ENCODE measurements at regions not wholly inside any gene's neighbourhood (a gene's known extent, or its start where the extent isn't known, plus 50 kb on each side); places are given as distances from the start of the nearest gene placed in this dataset.
A peak's percentile ranks its signal among the peaks of the same experiment; 100 is the strongest.

DNA sequence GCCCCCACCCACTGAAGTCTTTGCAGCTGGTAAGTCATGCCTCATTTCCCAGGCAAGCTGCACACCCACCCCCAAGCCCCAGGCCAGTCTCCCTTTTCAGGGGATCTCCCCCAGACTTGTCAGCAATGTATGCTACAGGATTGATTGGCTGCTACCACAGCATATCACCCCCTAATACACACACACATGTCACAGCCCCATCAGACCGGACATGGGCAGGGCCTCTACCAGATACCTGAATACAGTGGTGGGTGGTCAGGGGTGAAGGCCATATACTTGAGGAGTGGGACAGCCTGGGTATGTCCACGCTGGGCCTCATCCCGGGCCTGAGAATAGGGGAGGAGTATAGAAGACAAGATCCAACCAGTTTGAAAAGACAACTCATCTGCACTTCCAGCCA, 63.4 kb upstream of the ARAP3 start:
- DNase-seq: no peak

DNA sequence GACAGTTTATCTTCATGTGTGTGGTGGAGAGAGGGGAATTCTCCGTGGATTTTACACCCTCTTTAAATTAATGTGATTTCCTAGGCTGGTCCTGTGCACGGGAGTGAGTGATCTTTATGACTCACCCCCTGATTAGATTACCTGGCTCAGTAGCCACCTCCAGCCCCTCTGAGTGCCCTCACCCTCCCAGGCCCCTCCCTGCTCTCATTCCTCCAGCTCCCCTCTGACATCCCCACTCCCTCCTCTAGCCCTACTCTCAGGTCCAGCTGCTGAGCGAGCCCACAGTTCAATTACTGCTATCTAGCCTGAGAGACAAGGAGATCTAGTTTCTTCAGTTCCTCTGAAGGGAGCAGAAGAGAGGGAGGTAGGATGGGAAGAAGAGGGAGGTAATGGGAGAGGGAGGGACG, 61.8 kb upstream of the ARAP3 start:
- peak; percentile 70 for DNase-seq

DNA sequence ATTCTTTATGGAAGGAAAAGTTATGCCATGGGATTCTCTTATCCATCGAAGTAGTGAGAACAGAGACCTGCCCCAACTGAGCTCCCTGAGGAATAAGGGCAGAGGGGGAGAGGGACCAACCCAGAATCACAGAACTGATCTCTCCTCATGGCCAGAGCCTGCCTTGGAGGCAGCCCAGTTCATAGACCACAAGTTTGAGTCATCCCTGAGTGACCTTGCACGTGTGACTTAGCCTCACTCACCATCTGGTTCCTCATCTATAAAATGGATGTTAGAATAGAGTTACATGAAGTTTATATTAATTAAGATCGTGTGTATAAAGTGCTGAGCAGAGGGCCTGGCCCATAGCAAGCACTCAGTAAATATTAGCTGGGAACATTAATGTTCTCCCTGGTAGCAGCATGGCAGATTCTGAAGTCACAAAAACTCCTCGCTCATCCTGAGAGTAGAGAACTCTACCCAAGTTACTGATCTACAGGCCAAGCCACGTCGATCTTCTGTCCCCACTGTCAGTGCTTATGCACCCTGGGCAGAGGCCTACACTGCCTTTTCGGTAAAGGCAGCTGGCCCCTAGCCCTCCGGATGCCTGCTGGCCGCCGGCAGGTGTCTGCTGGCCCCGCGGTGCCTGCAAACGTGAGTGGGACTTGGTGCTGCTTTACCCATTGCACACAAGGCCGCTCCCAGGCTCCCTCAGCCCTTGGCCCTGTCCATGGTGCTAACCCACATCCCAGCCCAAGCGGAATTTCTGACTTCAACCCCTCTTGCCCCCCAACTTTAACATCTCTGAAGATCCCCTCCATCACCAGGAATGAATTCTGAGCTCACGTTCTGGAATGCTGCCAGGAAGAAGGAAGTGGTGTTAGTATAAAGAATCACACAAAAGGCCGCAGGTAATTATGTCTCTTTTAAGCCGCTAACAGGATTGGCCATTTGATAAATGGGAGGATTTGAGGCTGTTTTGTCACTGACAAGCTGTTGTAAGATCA, 61.1 kb upstream of the ARAP3 start:
- DNase-seq: peak; percentile 70

DNA sequence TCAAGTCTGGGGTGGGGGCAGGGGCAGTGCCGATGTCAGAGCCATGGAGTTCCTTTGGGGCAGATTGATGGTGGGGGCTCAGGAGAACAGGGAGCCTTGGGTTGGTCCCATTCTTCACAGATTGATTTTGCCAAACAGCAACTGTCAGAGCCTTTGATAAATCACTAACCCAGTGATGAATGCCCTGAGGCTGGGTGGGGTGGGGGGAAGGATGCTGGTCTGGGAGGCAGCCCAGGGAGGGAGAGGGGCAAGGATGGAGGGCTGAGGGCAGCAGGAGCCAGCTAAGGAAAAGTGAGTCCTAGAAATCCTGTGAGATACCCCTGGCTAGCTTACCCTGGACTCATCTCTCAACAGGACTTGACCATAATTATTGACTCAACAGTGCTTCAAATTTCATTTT, 60.1 kb upstream of the ARAP3 start:
- no peak for DNase-seq

DNA sequence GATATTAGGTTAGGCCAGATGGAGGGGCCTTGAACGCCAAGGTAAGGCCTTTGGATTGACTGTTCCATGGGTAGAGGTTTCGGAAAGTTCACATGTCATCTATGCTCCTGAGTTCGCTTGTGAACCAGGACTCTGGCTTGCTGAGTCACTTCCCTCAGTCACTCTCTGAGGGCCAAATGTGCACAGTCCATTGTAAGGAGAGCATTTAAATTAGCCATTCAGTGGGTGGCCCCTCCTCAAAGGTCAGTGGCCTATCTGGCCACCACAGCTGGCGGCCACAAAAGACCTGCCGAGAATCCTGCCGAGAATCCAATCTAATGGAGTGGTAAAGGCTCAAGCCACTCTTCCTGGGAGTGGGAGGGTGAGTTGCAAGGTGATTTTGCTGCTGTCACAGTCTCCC, 58.9 kb upstream of the ARAP3 start:
- DNase-seq: no peak

DNA sequence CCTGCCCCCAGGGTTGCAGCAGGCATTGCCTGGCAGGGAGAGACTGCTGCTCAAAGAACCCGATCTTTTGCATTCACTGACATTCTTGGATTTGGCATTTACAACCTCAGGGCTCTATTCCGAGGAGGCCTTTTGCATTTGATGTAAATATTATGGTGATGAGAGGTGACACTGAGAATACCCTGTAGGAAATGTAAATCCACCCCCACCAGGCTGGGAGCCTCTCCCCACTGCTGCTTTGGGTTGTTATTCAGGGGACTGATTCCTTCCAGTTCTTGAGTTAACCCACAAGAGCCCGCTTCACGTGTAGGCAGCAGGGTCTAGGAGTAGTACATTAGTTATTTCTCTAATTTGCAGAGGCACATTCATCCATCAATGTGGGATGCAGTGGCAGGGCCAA, 55.5 kb upstream of the ARAP3 start:
- DNase-seq: no peak

DNA sequence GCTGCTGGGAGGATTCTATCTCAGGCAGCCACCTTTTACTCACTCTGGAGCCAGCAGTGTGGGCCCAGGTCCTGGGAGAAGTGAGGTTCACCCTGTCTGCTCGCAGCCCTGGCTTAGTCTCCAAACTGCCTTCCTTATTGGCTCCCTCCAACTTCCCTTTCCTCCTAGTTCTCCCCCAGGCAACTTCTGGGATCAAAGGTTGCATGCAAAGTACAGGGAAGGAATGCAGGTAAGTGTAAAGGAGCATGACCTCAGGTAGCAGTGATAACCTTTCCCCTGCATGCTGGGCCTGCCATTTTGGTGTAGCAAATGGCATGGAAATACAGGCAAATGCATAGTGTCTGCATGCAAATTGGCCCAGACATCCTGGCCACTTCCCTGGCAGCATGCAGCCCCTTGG, 53.8 kb upstream of the ARAP3 start:
- DNase-seq: no peak

DNA sequence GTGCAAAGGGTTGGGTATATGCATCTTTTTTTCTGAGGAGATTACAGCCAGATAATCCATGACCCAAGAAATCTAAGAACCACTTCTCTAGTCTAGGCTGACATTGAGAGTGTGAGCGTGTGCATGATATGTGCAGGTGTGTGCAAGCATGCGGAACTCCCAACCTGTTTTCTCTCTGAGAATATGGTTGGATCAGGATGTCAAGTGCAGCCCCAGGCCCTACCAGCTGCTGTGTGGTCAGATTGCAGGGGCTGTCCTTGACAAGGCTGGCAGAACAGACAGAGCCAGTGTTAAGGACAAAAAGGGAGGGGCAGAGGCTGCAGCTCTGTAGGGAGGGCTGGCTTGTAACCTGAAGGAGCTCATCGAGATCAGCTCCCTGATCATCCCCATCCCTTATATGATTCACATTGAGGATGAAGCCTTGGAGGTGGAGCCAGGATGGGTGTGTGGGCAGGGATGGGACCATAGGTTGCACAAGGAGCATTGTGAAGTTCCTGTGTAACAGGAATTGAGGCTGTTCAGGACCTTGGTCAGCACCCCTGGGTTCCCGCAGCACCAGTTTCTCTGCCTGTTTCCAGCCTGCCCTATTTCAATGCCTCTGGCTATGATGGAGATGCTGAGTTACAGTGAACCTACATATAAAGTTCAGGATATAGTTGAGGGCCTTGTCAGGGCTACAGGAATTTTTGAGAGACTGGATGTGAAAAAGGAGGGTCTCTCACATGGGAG, 52.6 kb upstream of the ARAP3 start:
- DNase-seq: peak; percentile 72

DNA sequence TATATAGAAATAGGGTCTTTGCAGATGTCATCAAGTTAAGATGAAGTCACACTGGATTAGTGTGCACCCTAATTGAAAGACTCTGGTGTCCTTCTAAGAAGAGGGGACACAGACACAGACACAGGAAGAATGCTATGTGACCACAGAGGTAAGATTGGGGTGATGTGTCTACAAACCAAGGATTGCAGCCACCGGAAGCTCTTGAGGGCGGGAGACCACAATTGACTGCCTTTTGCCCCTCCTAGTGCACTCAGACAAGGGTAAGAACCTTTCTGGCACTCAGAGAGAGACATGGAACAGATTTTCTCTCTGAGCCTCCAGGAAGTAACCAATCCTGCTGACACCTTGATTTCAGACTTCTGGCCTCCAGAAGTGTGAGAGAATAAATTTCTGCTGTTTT, 51.2 kb upstream of the ARAP3 start:
- peak; percentile 59 for DNase-seq

DNA sequence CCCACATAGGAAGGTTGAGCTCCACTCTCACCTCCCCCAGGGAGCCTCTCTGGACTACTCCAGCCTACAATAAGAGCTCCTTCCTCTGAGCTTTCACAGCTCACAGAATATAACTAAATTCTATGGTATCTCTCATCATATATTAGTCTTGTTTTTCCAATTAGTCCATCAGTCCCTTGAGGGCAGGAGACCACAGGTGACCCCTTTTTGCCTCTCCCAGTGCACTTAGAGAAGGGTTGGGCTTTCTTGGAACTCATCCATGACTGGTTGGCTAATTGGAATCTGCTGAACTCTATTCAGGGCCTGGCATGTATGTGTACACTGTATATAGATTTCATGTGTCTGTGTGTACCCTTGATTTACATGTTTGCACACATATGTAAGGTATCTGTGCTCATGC, 50.4 kb upstream of the ARAP3 start:
- peak; percentile 40 for DNase-seq

Measured in DMS79 treated with DMSO at 0.1 percent for 48 hours (cell line).